HepG2 (cell line): ENCODE measurements at regions not wholly inside any gene's neighbourhood (a gene's known extent, or its start where the extent isn't known, plus 50 kb on each side); places are given as distances from the start of the nearest gene placed in this dataset.

Source experiments
- CHD4 ChIP-seq: fragments of 200-600 bp; sonication (generic); IDR thresholded peaks from 2 replicates; pipeline ENCODE4 v1.7.0; 2017; ENCODE audit warnings: mild to moderate bottlenecking, low read length, borderline replicate concordance
- CSRNP1 ChIP-seq: sonication (generic); formaldehyde crosslinking; IDR thresholded peaks from 2 replicates; pipeline ENCODE4 v1.8.1; 2023; ENCODE audit warnings: mild to moderate bottlenecking, missing genetic modification reagents
- HBP1 ChIP-seq: IDR thresholded peaks from 2 replicates; pipeline ENCODE4 v1.6.1; 2016; ENCODE audit warnings: low read depth, control low read depth
- KMT2B ChIP-seq: IDR thresholded peaks from 2 replicates; pipeline ENCODE4 v1.6.1; 2016; ENCODE audit warnings: missing genetic modification reagents, missing compliant biosample characterization
- NR0B2 ChIP-seq: sonication (generic); formaldehyde crosslinking; IDR thresholded peaks from 2 replicates; pipeline ENCODE4 v1.4.0; 2020; ENCODE audit warnings: mild to moderate bottlenecking, missing genetic modification reagents
- SETDB1 ChIP-seq: sonication (generic); formaldehyde crosslinking; IDR thresholded peaks from 2 replicates; pipeline ENCODE4 v1.5.1; 2020; ENCODE audit warnings: missing genetic modification reagents, mild to moderate bottlenecking, borderline replicate concordance
- SIX1 ChIP-seq: sonication (generic); formaldehyde crosslinking; IDR thresholded peaks from 2 replicates; pipeline ENCODE4 v1.4.0; 2020; ENCODE audit warnings: missing genetic modification reagents, borderline replicate concordance
- SKI ChIP-seq: fragments of 450-650 bp; IDR thresholded peaks from one replicate; pipeline ENCODE4 v1.6.1; 2018; ENCODE audit warnings: mild to moderate bottlenecking; ENCODE audit not compliant: partially characterized antibody
- SNAI1 ChIP-seq: sonication (generic); formaldehyde crosslinking; IDR thresholded peaks from 2 replicates; pipeline ENCODE4 v1.5.0; 2020; ENCODE audit warnings: mild to moderate bottlenecking, missing genetic modification reagents, borderline replicate concordance
- SRF ChIP-seq: IDR thresholded peaks from 2 replicates; pipeline ENCODE4 v1.6.1; 2011; ENCODE audit warnings: mild to moderate bottlenecking, low read depth, low read length, moderate library complexity
- U2AF1 ChIP-seq: fragments of 200-400 bp; formaldehyde crosslinking; optimal IDR thresholded peaks from 2 replicates; pipeline ENCODE3; 2017; ENCODE audit warnings: mild to moderate bottlenecking, low read depth, low read length
- ZBTB14 ChIP-seq: sonication (generic); formaldehyde crosslinking; IDR thresholded peaks from 2 replicates; pipeline ENCODE4 v1.4.0; 2020; ENCODE audit warnings: missing genetic modification reagents
- ZBTB49 ChIP-seq: sonication (generic); formaldehyde crosslinking; IDR thresholded peaks from 2 replicates; pipeline ENCODE4 v1.4.0; 2020; ENCODE audit warnings: missing genetic modification reagents, borderline replicate concordance
- ZMYM2 ChIP-seq: sonication (generic); formaldehyde crosslinking; IDR thresholded peaks from 2 replicates; pipeline ENCODE4 v1.8.0; 2022; ENCODE audit warnings: mild to moderate bottlenecking, missing genetic modification reagents
- ZNF275 ChIP-seq: sonication (generic); formaldehyde crosslinking; IDR thresholded peaks from 2 replicates; pipeline ENCODE4 v1.8.0; 2022; ENCODE audit warnings: missing genetic modification reagents, mild to moderate bottlenecking, inconsistent platforms, borderline replicate concordance
- ZNF326 ChIP-seq: sonication (generic); formaldehyde crosslinking; IDR thresholded peaks from 2 replicates; pipeline ENCODE4 v1.4.0; 2020; ENCODE audit warnings: missing genetic modification reagents, borderline replicate concordance
- ZNF329 ChIP-seq: sonication (generic); formaldehyde crosslinking; IDR thresholded peaks from 2 replicates; pipeline ENCODE4 v1.9.0; 2021; ENCODE audit warnings: low read depth, mild to moderate bottlenecking, missing genetic modification reagents
- ZNF468 ChIP-seq: sonication (generic); formaldehyde crosslinking; IDR thresholded peaks from 2 replicates; pipeline ENCODE4 v1.8.0; 2022; ENCODE audit warnings: mild to moderate bottlenecking, moderate library complexity, missing genetic modification reagents
- ZNF850 ChIP-seq: sonication (generic); formaldehyde crosslinking; conservative IDR thresholded peaks from 2 replicates; pipeline ENCODE4 v1.9.0; 2021; ENCODE audit warnings: mild to moderate bottlenecking, missing genetic modification reagents
- ZSCAN12 ChIP-seq: sonication (generic); formaldehyde crosslinking; IDR thresholded peaks from 2 replicates; pipeline ENCODE4 v1.9.0; 2021; ENCODE audit warnings: mild to moderate bottlenecking, missing genetic modification reagents
- ZSCAN5A ChIP-seq: sonication (generic); formaldehyde crosslinking; IDR thresholded peaks from 2 replicates; pipeline ENCODE4 v1.8.0; 2022; ENCODE audit warnings: mild to moderate bottlenecking, missing genetic modification reagents, borderline replicate concordance

GRCh38 chr3:40871394-40871793, 327.9 kb upstream of the CTNNB1 start (continued):
- TF ChIP-seq CSRNP1 (CRISPR knock-in tag) (no peak), ZBTB49 (CRISPR knock-in tag) (no peak), CHD4 (no peak), ZNF850 (CRISPR knock-in tag) (no peak), ZNF329 (CRISPR knock-in tag) (no peak), SIX1 (CRISPR knock-in tag) (peak; percentile 71; the same call in 1 of the 2 replicates), ZMYM2 (CRISPR knock-in tag) (no peak), NR0B2 (CRISPR knock-in tag) (no peak), ZSCAN12 (CRISPR knock-in tag) (no peak), ZNF326 (no peak), ZNF468 (CRISPR knock-in tag) (no peak), SETDB1 (CRISPR knock-in tag) (no peak), ZBTB14 (CRISPR knock-in tag) (no peak), KMT2B (CRISPR knock-in tag) (no peak), SKI (no peak), SNAI1 (no peak), U2AF1 (no peak), ZSCAN5A (CRISPR knock-in tag) (no peak), SRF (no peak), ZNF275 (no peak), HBP1 (CRISPR knock-in tag) (no peak)
